ENCODE measurements at regions not wholly inside any gene's neighbourhood (a gene's known extent, or its start where the extent isn't known, plus 50 kb on each side); places are given as distances from the start of the nearest gene placed in this dataset.

GRCh38 chr1:219527994-219528393 lies 84.9 kb downstream of the ZC3H11B start:
- no peak for FAIRE-seq
- no peak overlapping the region for H2AFZ ChIP-seq (ENCODE audit: low read length)
- WGBS, 2 experiments (ENCODE audit: extremely low coverage in 1 of 2, insufficient coverage in 1 of 2, insufficient read length in 1 of 2, insufficient replicate concordance in 2 of 2, low coverage in 1 of 2, low lambda C conversion rate in 2 of 2, missing lambda C conversion rate in 1 of 2): 84% methylated on average over 3 of the region's 3 CpGs; no CpG with 5 or more reads in 1 of the 2 experiments
- no peak overlapping the region for H3K14ac ChIP-seq (ENCODE audit: insufficient read length)
- H2BK5ac ChIP-seq (ENCODE audit: low read depth, low read length): no peak overlapping the region
- no peak overlapping the region for H3K23ac ChIP-seq (ENCODE audit: insufficient read length)
- H3K9ac ChIP-seq (replicated peaks in 1 of 4; ENCODE audit: extremely low read depth in 1 of 4, low read depth in 3 of 4, low read length in 3 of 4): no peak overlapping the region
- no peak overlapping the region for H3K27ac ChIP-seq (ENCODE audit: low read depth, low read length)
- H3K4me3 ChIP-seq (ENCODE audit: extremely low read depth in 1 of 4, insufficient read depth in 2 of 4, low read depth in 3 of 4, low read length in 4 of 4): no peak overlapping the region
- H2BK12ac ChIP-seq (ENCODE audit: low read depth, low read length): no peak overlapping the region
- no peak for DNase-seq (ENCODE audit: low read depth in 1 of 2, low spot score in 2 of 2)
- H4K91ac ChIP-seq (replicated peaks; ENCODE audit: insufficient read length, low read length): no peak overlapping the region
- H3K79me2 ChIP-seq (ENCODE audit: control insufficient read depth in 1 of 2, insufficient read depth in 2 of 2, low read length in 2 of 2): no peaks in the 10 kb centered on the region
- H4K5ac ChIP-seq (ENCODE audit: insufficient read length, low read depth, low read length): no peak overlapping the region
- H3K4me1 ChIP-seq (replicated peaks in 1 of 4; ENCODE audit: control insufficient read depth in 3 of 4, insufficient read depth in 4 of 4, low read length in 3 of 4): peaks cover 0 to 6% (median 1%) of the 10 kb centered on the region in 4 experiments; a peak in 4 of 7 replicates
- H2BK120ac ChIP-seq (replicated peaks; ENCODE audit: low read depth, low read length): no peak overlapping the region
- ChIA-PET CTCF (ENCODE audit: partially characterized antibody) (interaction anchor here (1.8 kb wide), 1 partner anchor 12 kb away, joined by 5 read pairs; no protein-coding TSS in a partner anchor), POLR2A (ENCODE audit: partially characterized antibody) (no interaction called here)
- no peaks in the 10 kb centered on the region for H3K27me3 ChIP-seq (replicated peaks in 1 of 4; ENCODE audit: control insufficient read depth in 3 of 4, extremely low read depth in 1 of 4, insufficient read depth in 3 of 4, low read length in 3 of 4)
- H3K4me2 ChIP-seq (ENCODE audit: insufficient read depth in 1 of 2, low read depth in 2 of 2, low read length in 2 of 2): no peak overlapping the region
- no peak overlapping the region for H2BK20ac ChIP-seq (ENCODE audit: low read length)
- no peaks in the 10 kb centered on the region for H3K23me2 ChIP-seq (ENCODE audit: low read depth, low read length)
- no peak overlapping the region for H3K4ac ChIP-seq (replicated peaks; ENCODE audit: insufficient read length, low read depth, low read length)
- H2BK15ac ChIP-seq (ENCODE audit: low read length): no peak overlapping the region
- H3K36me3 ChIP-seq (ENCODE audit: control insufficient read depth in 2 of 4, insufficient read depth in 4 of 4, low read length in 3 of 4): no peaks in the 10 kb centered on the region; a peak in 1 of 8 replicates
- H3K9me3 ChIP-seq (ENCODE audit: insufficient read depth in 2 of 2, low read depth in 1 of 2, low read length in 1 of 2): 0 out of 4 replicates have a peak, but pooled peaks cover 0 to 4% of the 10 kb centered on the region in 2 experiments
- no peaks in the 10 kb centered on the region for H3K79me1 ChIP-seq (ENCODE audit: low read depth, low read length)
- no peak overlapping the region for H3K18ac ChIP-seq (ENCODE audit: extremely low read depth, low read length)
- H2AK5ac ChIP-seq (ENCODE audit: low read depth, low read length): no peak overlapping the region
- no peak overlapping the region for H3K56ac ChIP-seq (replicated peaks; ENCODE audit: insufficient read length, low read depth, low read length)
- H4K20me1 ChIP-seq (replicated peaks in 1 of 2; ENCODE audit: control insufficient read depth in 1 of 2, insufficient read depth in 2 of 2, low read length in 2 of 2): no peaks in the 10 kb centered on the region
- H4K8ac ChIP-seq (ENCODE audit: extremely low read depth, insufficient read depth, low read length): no peak overlapping the region
- TF ChIP-seq CHD1 (IDR thresholded peaks at IDR 0.05; ENCODE audit: low read depth, low read length): no peak
- TF ChIP-seq SIRT6 (IDR thresholded peaks at IDR 0.05; ENCODE audit: low read length): no peak
- no peak for TF ChIP-seq SUZ12 (IDR thresholded peaks at IDR 0.05; ENCODE audit: low read length)
- no peak for TF ChIP-seq RFX5 (IDR thresholded peaks at IDR 0.05; ENCODE audit: borderline replicate concordance, low read depth, low read length)
- no peak for TF ChIP-seq SRF (IDR thresholded peaks at IDR 0.05; ENCODE audit: low read depth, low read length)
- no peak for TF ChIP-seq EP300 (IDR thresholded peaks at IDR 0.05; ENCODE audit: borderline replicate concordance in 1 of 2, low read depth in 2 of 2, low read length in 2 of 2)
- TF ChIP-seq SP1 (IDR thresholded peaks at IDR 0.05; ENCODE audit: low read depth, low read length): no peak
- TF ChIP-seq ZNF274 (IDR thresholded peaks at IDR 0.05; ENCODE audit: borderline replicate concordance, extremely low read depth, low read length): no peak
- TF ChIP-seq YY1 (IDR thresholded peaks at IDR 0.05; ENCODE audit: low read depth, low read length): no peak
- TF ChIP-seq RNF2 (IDR thresholded peaks at IDR 0.05; ENCODE audit: borderline replicate concordance, low read depth, low read length, missing control alignments, poor library complexity, severe bottlenecking): no peak
- TF ChIP-seq HDAC6 (IDR thresholded peaks at IDR 0.05; ENCODE audit: low read depth, low read length): no peak
- TF ChIP-seq CTCF (IDR thresholded peaks at IDR 0.05; ENCODE audit: control extremely low read depth in 1 of 3, insufficient read depth in 1 of 3, low read depth in 1 of 3, low read length in 3 of 3): no peak
